Lower leg skin (tissue), 3 donors: ENCODE measurements at regions not wholly inside any gene's neighbourhood (a gene's known extent, or its start where the extent isn't known, plus 50 kb on each side); places are given as distances from the start of the nearest gene placed in this dataset.

Experiments
- POLR2A ChIP-seq, 2 donors: fragments of 450-650 bp; IDR thresholded peaks; one replicate each; pipeline ENCODE4 v1.6.1; 2016 to 2017; ENCODE audit warnings: antibody characterized with exemption in 2 of 2, mild to moderate bottlenecking in 1 of 2, moderate library complexity in 1 of 2
- TF ChIP-seq, protein P1 (sequence below), 3 donors: fragments of 450-650 bp; IDR thresholded peaks; one replicate each; pipeline ENCODE4 v1.5.1; 2016; ENCODE audit warnings: antibody characterized with exemption in 3 of 3, mild to moderate bottlenecking in 3 of 3, moderate library complexity in 2 of 3

GRCh38 chr18:2121224-2121623 lies 450.1 kb downstream of the METTL4 start:
- TF ChIP-seq, protein P1, sequence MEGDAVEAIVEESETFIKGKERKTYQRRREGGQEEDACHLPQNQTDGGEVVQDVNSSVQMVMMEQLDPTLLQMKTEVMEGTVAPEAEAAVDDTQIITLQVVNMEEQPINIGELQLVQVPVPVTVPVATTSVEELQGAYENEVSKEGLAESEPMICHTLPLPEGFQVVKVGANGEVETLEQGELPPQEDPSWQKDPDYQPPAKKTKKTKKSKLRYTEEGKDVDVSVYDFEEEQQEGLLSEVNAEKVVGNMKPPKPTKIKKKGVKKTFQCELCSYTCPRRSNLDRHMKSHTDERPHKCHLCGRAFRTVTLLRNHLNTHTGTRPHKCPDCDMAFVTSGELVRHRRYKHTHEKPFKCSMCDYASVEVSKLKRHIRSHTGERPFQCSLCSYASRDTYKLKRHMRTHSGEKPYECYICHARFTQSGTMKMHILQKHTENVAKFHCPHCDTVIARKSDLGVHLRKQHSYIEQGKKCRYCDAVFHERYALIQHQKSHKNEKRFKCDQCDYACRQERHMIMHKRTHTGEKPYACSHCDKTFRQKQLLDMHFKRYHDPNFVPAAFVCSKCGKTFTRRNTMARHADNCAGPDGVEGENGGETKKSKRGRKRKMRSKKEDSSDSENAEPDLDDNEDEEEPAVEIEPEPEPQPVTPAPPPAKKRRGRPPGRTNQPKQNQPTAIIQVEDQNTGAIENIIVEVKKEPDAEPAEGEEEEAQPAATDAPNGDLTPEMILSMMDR (IDR thresholded peaks at IDR 0.05), result no peak
- no peak for TF ChIP-seq POLR2A (IDR thresholded peaks at IDR 0.05)
